NCI-H345 treated with DMSO at 0.1 percent for 48 hours (cell line): ENCODE measurements at regions not wholly inside any gene's neighbourhood (a gene's known extent, or its start where the extent isn't known, plus 50 kb on each side); places are given as distances from the start of the nearest gene placed in this dataset.
"Not testable (repeated sequence)": the region's sequence is repeated elsewhere in the genome, so short reads cannot be mapped to it uniquely, and the experiment has no call there.

ENCODE experiments used
- DNase-seq: peaks from one replicate; lab custom pipeline; 2025; ENCODE audit not compliant: unreplicated experiment; lab: John Stamatoyannopoulos, UW

DNA sequence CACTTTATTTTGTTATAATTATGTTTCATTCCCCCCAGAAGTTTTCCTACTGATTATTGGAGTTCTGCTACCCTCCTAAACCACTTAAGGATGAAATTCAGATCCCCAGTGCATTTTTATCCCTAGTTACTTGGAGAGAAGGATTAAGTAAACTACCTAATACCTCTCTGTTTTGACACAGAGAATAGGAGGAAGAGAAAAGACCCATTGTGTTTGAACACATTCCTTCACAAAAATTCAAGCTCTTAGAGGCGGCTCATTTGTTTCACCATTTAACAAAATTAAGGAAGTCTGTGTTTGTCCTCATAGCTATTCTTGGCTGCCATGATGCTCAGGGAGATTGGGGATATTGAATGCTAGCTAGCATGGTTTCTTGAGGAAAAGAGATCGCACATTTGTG lies 492.6 kb downstream of the EBF1 start:
- no peak for DNase-seq

GRCh38 chr5:158606233-158606632 lies 493.5 kb downstream of the EBF1 start:
- DNase-seq, result no peak

- DNase-seq, result no peak
Observed at GRCh38 chr5:158602981-158603380, 496.7 kb downstream of the EBF1 start.

DNA sequence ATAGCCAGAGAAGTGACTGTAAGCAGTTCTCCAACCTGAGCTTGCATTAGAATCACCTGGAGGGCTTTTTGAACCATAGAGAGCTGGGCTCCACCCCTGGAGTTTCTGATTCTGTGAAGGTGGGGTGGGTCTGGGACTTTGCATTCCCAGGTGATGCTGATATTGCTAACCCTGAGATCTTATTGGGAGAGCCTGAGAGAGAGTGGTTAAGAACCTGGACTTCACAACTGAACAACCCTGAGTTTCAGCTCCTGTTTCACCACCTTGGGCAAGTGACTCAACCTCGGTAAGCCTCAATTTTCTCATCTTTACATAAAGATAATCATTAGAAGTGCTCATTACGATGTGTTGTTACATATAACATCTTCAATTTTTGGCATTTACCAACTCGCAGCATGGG lies 498.6 kb downstream of the EBF1 start:
- DNase-seq, result no peak

DNA sequence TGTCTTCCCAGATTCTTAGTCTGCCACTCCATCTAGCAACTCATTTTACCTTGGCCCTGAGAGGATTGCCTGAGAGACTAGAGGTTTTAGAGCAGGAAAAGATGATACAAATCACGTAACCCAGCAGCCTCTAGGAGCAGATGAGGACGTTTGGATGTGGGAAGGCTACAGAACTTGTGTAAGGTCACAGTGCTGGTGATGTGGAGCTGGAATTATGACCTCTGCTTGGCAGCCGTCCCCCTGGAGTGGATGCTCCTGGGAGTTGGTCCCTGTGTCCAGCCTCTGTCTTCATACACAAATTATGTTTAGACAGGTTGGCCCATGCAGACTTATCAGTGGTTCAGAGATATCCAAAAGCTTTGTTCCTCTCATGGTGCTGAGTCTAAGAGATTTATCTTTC lies 499.0 kb downstream of the EBF1 start:
- no peak for DNase-seq

- DNase-seq, result no peak
Observed at GRCh38 chr5:158599157-158599556, 500.6 kb downstream of the EBF1 start.

GRCh38 chr5:158594595-158595242 lies 505.0 kb downstream of the EBF1 start:
- DNase-seq, result no peak

DNA sequence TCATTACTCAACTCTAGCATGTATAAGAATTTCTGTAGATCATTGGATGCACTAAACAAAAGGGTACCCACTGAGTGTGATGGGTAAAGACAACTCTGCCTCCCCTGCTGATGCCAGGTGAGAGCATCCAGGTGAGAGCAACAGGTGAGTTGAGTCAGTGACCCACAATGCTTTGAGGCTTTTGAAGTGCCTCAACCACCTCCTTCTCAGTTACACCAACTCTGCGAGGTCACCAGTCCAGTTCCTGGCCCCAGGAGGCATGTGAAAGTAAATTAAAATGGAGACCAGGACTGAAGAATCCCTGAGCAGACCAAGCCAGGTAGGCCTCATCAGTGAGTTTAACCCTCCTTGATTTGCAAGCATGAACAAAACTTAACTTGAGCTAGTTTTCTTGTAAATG lies 505.8 kb downstream of the EBF1 start:
- no peak for DNase-seq

- DNase-seq, result no peak
Observed at GRCh38 chr5:158591301-158591863, 508.3 kb downstream of the EBF1 start.

- no peak for DNase-seq
Observed at GRCh38 chr5:158590746-158591300, 508.9 kb downstream of the EBF1 start.

DNA sequence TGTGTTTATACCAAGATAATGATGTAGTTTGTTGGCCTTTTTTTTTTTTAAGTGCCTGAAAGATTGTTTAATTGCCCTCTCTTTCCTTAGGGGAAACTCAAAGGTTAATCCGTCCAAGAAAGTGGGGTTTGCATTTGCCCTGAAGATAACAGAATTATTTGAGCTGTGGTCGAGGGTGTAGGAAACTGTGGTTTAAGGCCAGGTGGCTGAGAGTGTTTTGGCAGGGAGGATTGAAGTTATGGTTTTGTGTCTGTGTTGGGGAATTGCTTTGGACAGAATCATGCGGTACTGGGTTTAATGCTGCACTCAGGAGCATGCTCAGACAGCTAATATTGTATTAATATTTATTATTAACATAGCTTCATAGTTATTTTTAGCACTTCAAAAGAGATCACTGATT lies 509.8 kb downstream of the EBF1 start:
- no peak for DNase-seq

GRCh38 chr5:158588617-158589016 lies 511.1 kb downstream of the EBF1 start:
- no peak for DNase-seq

DNA sequence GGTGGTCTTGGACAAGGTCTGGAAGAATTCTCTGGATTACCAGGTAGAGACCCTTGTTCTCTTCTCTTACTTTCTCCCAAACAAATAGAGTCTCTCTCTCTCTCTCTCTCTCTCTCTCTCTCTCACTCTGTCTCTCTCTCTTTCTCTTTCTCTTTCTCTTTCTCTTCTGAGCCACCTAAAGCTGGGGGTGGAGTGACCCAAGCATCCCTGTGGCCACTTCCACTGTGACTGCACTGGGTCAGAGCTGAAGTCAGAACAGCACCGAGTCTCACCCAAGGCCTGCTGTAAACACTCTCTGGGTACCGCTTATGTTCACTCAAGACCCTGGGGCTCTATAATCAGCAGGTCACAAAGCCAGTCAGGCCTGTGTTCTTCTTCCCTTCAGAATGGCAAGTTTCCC lies 513.7 kb downstream of the EBF1 start:
- DNase-seq, result no peak

GRCh38 chr5:158582669-158583068 lies 517.0 kb downstream of the EBF1 start:
- not testable (repeated sequence) for DNase-seq

GRCh38 chr5:158573829-158574228 lies 525.9 kb downstream of the EBF1 start:
- DNase-seq, result no peak

GRCh38 chr5:158570502-158570901 lies 529.2 kb downstream of the EBF1 start:
- DNase-seq, result no peak

DNA sequence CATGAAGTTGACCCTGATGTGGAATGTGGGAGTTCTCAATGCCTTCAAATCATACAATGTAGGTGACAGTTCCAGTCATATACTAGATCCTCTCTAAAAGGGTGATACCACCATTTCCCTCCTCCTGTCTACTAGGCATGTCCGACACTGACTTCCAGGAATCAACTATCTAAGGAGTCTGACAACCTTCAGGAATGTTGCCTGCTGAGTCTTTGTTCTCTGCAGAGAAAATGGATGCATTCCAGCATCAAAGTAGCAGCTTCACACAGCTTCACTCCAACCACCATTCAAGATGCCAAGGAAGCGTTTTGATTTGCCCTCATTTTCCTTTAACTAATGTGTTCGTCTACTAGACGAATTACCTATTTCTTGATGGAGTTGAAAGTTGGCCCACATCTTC lies 530.2 kb downstream of the EBF1 start:
- no peak for DNase-seq

DNA sequence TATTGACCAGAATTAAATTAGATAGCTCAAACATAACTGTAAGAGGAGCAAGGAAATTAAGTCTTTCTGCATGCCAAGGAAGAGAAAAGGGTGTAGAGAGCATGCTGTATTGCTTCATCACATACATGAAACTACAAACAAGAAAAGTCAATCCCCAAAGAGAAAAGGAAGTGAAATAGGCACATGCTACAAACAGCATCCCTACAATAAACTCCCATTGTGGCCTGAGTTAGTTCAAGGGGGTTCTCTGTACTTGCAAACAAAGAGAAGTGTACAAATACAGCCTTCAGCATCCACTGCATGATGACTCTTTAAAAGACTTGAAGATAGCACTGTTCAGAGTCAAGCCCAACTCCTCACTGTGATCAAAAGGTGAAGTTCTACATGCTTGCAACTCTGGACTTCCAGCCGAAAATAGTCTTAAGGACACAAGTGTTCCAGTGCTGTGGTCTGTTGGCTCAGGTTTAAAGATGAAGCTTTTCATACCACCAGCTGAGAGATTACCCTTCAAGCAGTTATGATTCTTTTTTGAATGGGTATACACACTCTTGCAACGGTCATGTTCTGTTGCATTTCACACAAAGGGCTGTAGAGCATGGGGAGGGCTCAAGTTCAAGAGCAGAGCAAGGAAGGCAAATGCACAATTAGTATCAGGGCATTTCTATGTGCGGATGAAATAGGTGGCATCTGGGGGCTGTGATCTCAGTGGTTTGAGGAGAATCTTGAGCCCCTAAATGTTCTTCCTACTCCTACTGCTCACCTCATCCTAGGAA lies 534.5 kb downstream of the EBF1 start:
- DNase-seq, result no peak

GRCh38 chr5:158563760-158564390 lies 535.8 kb downstream of the EBF1 start:
- DNase-seq, result no peak

- DNase-seq, result no peak
Observed at GRCh38 chr5:158561562-158562190, 538.0 kb downstream of the EBF1 start.

DNA sequence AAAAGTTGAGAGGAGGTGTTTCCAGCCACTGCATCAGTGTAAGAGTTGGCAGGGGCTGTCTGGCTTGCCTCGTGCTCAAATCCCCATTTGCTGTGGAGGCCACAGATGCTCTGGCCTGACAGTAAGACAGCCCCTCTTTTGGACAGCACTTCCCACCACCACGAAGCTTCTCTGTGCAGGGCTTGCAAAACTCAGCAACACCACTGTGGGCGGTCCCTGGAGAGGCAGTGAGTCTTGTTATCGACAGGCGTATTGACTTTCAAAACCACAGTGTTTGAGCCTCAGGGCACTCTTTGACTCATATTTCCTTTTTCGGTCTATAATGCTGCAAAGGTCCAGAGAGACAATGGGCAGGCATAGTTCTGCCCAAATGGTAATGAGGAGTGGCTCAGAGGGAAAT lies 539.5 kb downstream of the EBF1 start:
- DNase-seq, result no peak
